ENCODE measurements at regions not wholly inside any gene's neighbourhood (a gene's known extent, or its start where the extent isn't known, plus 50 kb on each side); places are given as distances from the start of the nearest gene placed in this dataset.

GRCh38 chr6:101296169-101296960 lies 97.1 kb upstream of the GRIK2 start (continued):
- no peak for TF ChIP-seq REST (IDR thresholded peaks at IDR 0.05; ENCODE audit: unreplicated experiment)
- TF ChIP-seq ETS1 (IDR thresholded peaks at IDR 0.05): no peak
- TF ChIP-seq ZNF114 (CRISPR knock-in tag; IDR thresholded peaks at IDR 0.05): no peak
- no peak for TF ChIP-seq EZH2phosphoT487 (IDR thresholded peaks at IDR 0.05; ENCODE audit: unreplicated experiment)
- no peak for TF ChIP-seq CTCF (conservative IDR thresholded peaks at IDR 0.05; ENCODE audit: low read depth in 2 of 2)

- H3K9me2 ChIP-seq (ENCODE audit: insufficient read depth): no peaks in the 10 kb centered on the region
- H3K4me2 ChIP-seq: no peak overlapping the region
- Mint-ChIP-seq H3K9me3 (peaks cover 4% of the 10 kb centered on the region; the same call in 2 of the 3 replicates), H3K27me3 (ENCODE audit: insufficient read depth, low read depth, poor library complexity) (peaks cover 1% of the 10 kb centered on the region), H3K27ac (no peak overlapping the region), H3K4me1 (peaks cover 3% of the 10 kb centered on the region; the same call in 1 of the 3 replicates), H3K36me3 (ENCODE audit: low read depth) (peaks cover 5% of the 10 kb centered on the region; the same call in 1 of the 3 replicates), H3K4me3 (no peak overlapping the region)
- H3K27ac ChIP-seq (ENCODE audit: low read depth): no peak overlapping the region
- ATAC-seq: no peak
- no peak for DNase-seq (ENCODE audit: low spot score)
- no peak overlapping the region for H3K4me3 ChIP-seq
- H3F3A ChIP-seq (replicated peaks; ENCODE audit: low read depth): no peaks in the 10 kb centered on the region
- H3K4me1 ChIP-seq (ENCODE audit: insufficient read depth): no peaks in the 10 kb centered on the region
- no peaks in the 10 kb centered on the region for H3K36me3 ChIP-seq (ENCODE audit: insufficient read depth)
- no peak overlapping the region for H2AFZ ChIP-seq
- no peaks in the 10 kb centered on the region for H4K20me1 ChIP-seq (replicated peaks; ENCODE audit: insufficient read depth)
- no peaks in the 10 kb centered on the region for H3K27me3 ChIP-seq (ENCODE audit: insufficient read depth)
- H3K79me2 ChIP-seq (replicated peaks; ENCODE audit: insufficient read depth): no peaks in the 10 kb centered on the region
- TF ChIP-seq ZNF462 (CRISPR knock-in tag; IDR thresholded peaks at IDR 0.05) (no peak), REST (IDR thresholded peaks at IDR 0.05; ENCODE audit: unreplicated experiment) (no peak)
These were observed 90.9 kb upstream of the GRIK2 start for GRCh38 chr6:101302593-101302992.
